Parathyroid adenoma (tissue), 2 donors: ENCODE measurements at regions not wholly inside any gene's neighbourhood (a gene's known extent, or its start where the extent isn't known, plus 50 kb on each side); places are given as distances from the start of the nearest gene placed in this dataset.

Source experiments
- H2AFZ ChIP-seq: fragments of 300-600 bp; sonication (generic); one replicate; pipeline ENCODE4 v1.7.0; 2017; ENCODE audit warnings: antibody characterized with exemption, mild to moderate bottlenecking
- H3K27ac ChIP-seq: fragments of 300-600 bp; sonication (generic); one replicate; pipeline ENCODE4 v1.7.0; 2017
- H3K27me3 ChIP-seq: fragments of 300-600 bp; sonication (generic); one replicate; pipeline ENCODE4 v1.7.0; 2017; ENCODE audit warnings: low read length; ENCODE audit not compliant: control insufficient read depth, insufficient read depth
- H3K36me3 ChIP-seq: fragments of 300-600 bp; sonication (generic); one replicate; pipeline ENCODE4 v1.7.0; 2017; ENCODE audit warnings: low read length; ENCODE audit not compliant: control insufficient read depth, insufficient read depth
- H3K4me1 ChIP-seq: fragments of 300-600 bp; sonication (generic); one replicate; pipeline ENCODE4 v1.7.0; 2017; ENCODE audit warnings: control low read depth
- H3K4me2 ChIP-seq: fragments of 300-600 bp; sonication (generic); one replicate; pipeline ENCODE4 v1.7.0; 2017; ENCODE audit warnings: low read length
- H3K4me3 ChIP-seq: fragments of 300-600 bp; sonication (generic); one replicate; pipeline ENCODE4 v1.7.0; 2017; ENCODE audit warnings: low read depth, low read length
- H3K79me2 ChIP-seq: fragments of 300-600 bp; sonication (generic); one replicate; pipeline ENCODE4 v1.7.0; 2017; ENCODE audit warnings: control low read depth
- H3K9ac ChIP-seq: fragments of 300-600 bp; sonication (generic); one replicate; pipeline ENCODE4 v1.7.0; 2017; ENCODE audit warnings: mild to moderate bottlenecking
- H3K9me3 ChIP-seq: fragments of 300-600 bp; sonication (generic); one replicate; pipeline ENCODE4 v1.7.0; 2017; ENCODE audit warnings: low read length; ENCODE audit not compliant: control insufficient read depth
- CTCF ChIP-seq: fragments of 300-600 bp; sonication (generic); IDR thresholded peaks from one replicate; pipeline ENCODE4 v1.7.0; 2017; ENCODE audit warnings: antibody characterized with exemption, mild to moderate bottlenecking
- donor health status: primary hyperparathyroidism.

GRCh38 chr2:81158505-81158904 lies 854.0 kb upstream of the LRRTM1 start:
- no peaks in the 10 kb centered on the region for H3K79me2 ChIP-seq
- H3K9ac ChIP-seq, result no peak overlapping the region
- no peak overlapping the region for H3K27ac ChIP-seq
- no peak for TF ChIP-seq CTCF
- no peaks in the 10 kb centered on the region for H3K27me3 ChIP-seq
- H3K4me1 ChIP-seq, result no peaks in the 10 kb centered on the region
- no peak overlapping the region for H3K4me2 ChIP-seq
- no peak overlapping the region for H2AFZ ChIP-seq
- no peak overlapping the region for H3K4me3 ChIP-seq
- H3K9me3 ChIP-seq, result no peaks in the 10 kb centered on the region
- H3K36me3 ChIP-seq, result no peaks in the 10 kb centered on the region

GRCh38 chr2:81148323-81148722 lies 843.8 kb upstream of the LRRTM1 start:
- Histone ChIP-seq H3K4me1 (no peaks in the 10 kb centered on the region), H3K9ac (no peak overlapping the region), H2AFZ (no peak overlapping the region), H3K36me3 (no peaks in the 10 kb centered on the region), H3K27ac (no peak overlapping the region), H3K27me3 (no peaks in the 10 kb centered on the region), H3K79me2 (no peaks in the 10 kb centered on the region), H3K9me3 (no peaks in the 10 kb centered on the region), H3K4me3 (no peak overlapping the region), H3K4me2 (no peak overlapping the region)
- TF ChIP-seq CTCF, result no peak

GRCh38 chr2:81136296-81136695 lies 831.7 kb upstream of the LRRTM1 start:
- Histone ChIP-seq H3K27me3 (no peaks in the 10 kb centered on the region), H3K4me2 (no peak overlapping the region), H3K9me3 (no peaks in the 10 kb centered on the region), H3K27ac (no peak overlapping the region), H3K4me3 (no peak overlapping the region), H3K9ac (no peak overlapping the region), H3K36me3 (no peaks in the 10 kb centered on the region), H3K4me1 (no peaks in the 10 kb centered on the region), H3K79me2 (no peaks in the 10 kb centered on the region), H2AFZ (no peak overlapping the region)
- TF ChIP-seq CTCF, result no peak

GRCh38 chr2:81097361-81097760 lies 792.8 kb upstream of the LRRTM1 start:
- Histone ChIP-seq H3K4me3 (no peak overlapping the region), H3K9ac (no peak overlapping the region), H3K27me3 (no peaks in the 10 kb centered on the region), H3K9me3 (no peaks in the 10 kb centered on the region), H3K4me2 (no peak overlapping the region), H2AFZ (no peak overlapping the region), H3K36me3 (no peaks in the 10 kb centered on the region), H3K4me1 (no peaks in the 10 kb centered on the region), H3K27ac (no peak overlapping the region), H3K79me2 (no peaks in the 10 kb centered on the region)
- no peak for TF ChIP-seq CTCF

GRCh38 chr2:81093031-81093430 lies 788.5 kb upstream of the LRRTM1 start:
- no peak overlapping the region for H3K27ac ChIP-seq
- H3K36me3 ChIP-seq, result no peaks in the 10 kb centered on the region
- H3K27me3 ChIP-seq, result no peaks in the 10 kb centered on the region
- TF ChIP-seq CTCF, result no peak
- no peak overlapping the region for H2AFZ ChIP-seq
- H3K4me2 ChIP-seq, result no peak overlapping the region
- no peak overlapping the region for H3K9ac ChIP-seq
- H3K9me3 ChIP-seq, result no peaks in the 10 kb centered on the region
- no peaks in the 10 kb centered on the region for H3K79me2 ChIP-seq
- no peak overlapping the region for H3K4me3 ChIP-seq
- no peaks in the 10 kb centered on the region for H3K4me1 ChIP-seq
